DOHH2 (cell line): ENCODE measurements at regions not wholly inside any gene's neighbourhood (a gene's known extent, or its start where the extent isn't known, plus 50 kb on each side); places are given as distances from the start of the nearest gene placed in this dataset.

ENCODE experiments used
- H3F3A ChIP-seq: fragments of 200-600 bp; sonication (generic), shearing (Covaris generic); 2 replicates; pipeline ENCODE4 v1.6.0; 2016; ENCODE audit warnings: antibody characterized with exemption, mild to moderate bottlenecking; ENCODE audit not compliant: control insufficient read depth, insufficient read depth
- H3K27ac ChIP-seq: fragments of 200-600 bp; sonication (generic); 2 replicates; pipeline ENCODE4 v1.5.1; 2014; ENCODE audit warnings: low read depth, mild to moderate bottlenecking, low read length, moderate library complexity
- H3K27me3 ChIP-seq: fragments of 200-600 bp; sonication (generic); 2 replicates; pipeline ENCODE4 v1.6.1; 2014; ENCODE audit warnings: mild to moderate bottlenecking, low read length, mixed read lengths; ENCODE audit not compliant: control insufficient read depth
- H3K36me3 ChIP-seq: fragments of 200-600 bp; sonication (generic); 2 replicates; pipeline ENCODE4 v1.6.1; 2014; ENCODE audit warnings: mild to moderate bottlenecking, low read length, moderate library complexity, mixed read lengths; ENCODE audit not compliant: control insufficient read depth
- H3K4me1 ChIP-seq: fragments of 200-600 bp; sonication (generic); 2 replicates; pipeline ENCODE4 v1.6.1; 2014; ENCODE audit warnings: mild to moderate bottlenecking, low read length, mixed read lengths; ENCODE audit not compliant: control insufficient read depth
- H3K4me2 ChIP-seq: fragments of 200-600 bp; sonication (generic); 2 replicates; pipeline ENCODE4 v1.6.0; 2014; ENCODE audit warnings: mild to moderate bottlenecking, low read length, moderate library complexity
- H3K4me3 ChIP-seq: fragments of 200-600 bp; sonication (generic); 2 replicates; pipeline ENCODE4 v1.5.1; 2014; ENCODE audit warnings: mild to moderate bottlenecking, low read length, mixed read lengths
- H3K79me2 ChIP-seq: fragments of 200-600 bp; sonication (generic); 2 replicates; pipeline ENCODE4 v1.6.1; 2014; ENCODE audit warnings: mild to moderate bottlenecking, low read length, mixed read lengths; ENCODE audit not compliant: control insufficient read depth
- H3K9me2 ChIP-seq: fragments of 200-600 bp; sonication (generic); replicated peaks from 2 replicates; pipeline ENCODE4 v1.6.1; 2014; ENCODE audit warnings: mild to moderate bottlenecking, low read length, mixed read lengths; ENCODE audit not compliant: control insufficient read depth
- H3K9me3 ChIP-seq: fragments of 200-600 bp; sonication (generic); 2 replicates; pipeline ENCODE4 v1.6.1; 2014; ENCODE audit warnings: antibody characterized with exemption, low read length, mixed read lengths; ENCODE audit not compliant: control insufficient read depth, insufficient read depth
- H4K20me1 ChIP-seq: fragments of 200-600 bp; sonication (generic); 2 replicates; pipeline ENCODE4 v1.6.0; 2014; ENCODE audit warnings: low read depth, mild to moderate bottlenecking, antibody characterized with exemption, low read length, moderate library complexity; ENCODE audit not compliant: control insufficient read depth, insufficient read depth
- EZH2phosphoT487 ChIP-seq: fragments of 200-600 bp; sonication (generic); IDR thresholded peaks from 2 replicates; pipeline ENCODE4 v1.6.1; 2017; ENCODE audit warnings: borderline replicate concordance, mild to moderate bottlenecking, antibody characterized with exemption, low read length, moderate library complexity, mixed read lengths
- TF ChIP-seq, protein P1 (sequence below): fragments of 200-600 bp; sonication (generic); IDR thresholded peaks from one replicate; pipeline ENCODE4 v1.5.1; 2014; ENCODE audit warnings: antibody characterized with exemption, mild to moderate bottlenecking, low read depth, low read length; ENCODE audit not compliant: poor library complexity, severe bottlenecking

DNA sequence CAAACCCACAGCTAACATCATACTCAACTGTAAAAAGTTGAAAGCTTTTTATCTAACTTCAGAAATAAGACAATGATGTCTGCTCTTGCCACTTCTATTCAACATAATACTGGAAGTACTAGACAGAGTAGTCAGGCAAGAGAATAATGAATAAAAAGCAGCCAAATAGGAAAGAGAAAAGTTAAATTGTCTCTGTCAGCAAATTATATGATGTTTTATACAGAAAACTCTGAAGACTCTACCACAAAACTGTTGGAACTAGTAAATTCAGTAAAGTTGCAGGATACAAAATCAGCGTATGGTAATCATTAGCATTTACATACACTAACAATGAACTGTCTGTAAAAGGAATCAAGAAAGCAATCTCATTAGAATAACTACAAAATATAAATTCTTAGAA, 752.9 kb upstream of the CT83 start:
- Histone ChIP-seq H3F3A (no peaks in the 10 kb centered on the region), H3K79me2 (no peaks in the 10 kb centered on the region), H3K27me3 (no peaks in the 10 kb centered on the region), H3K9me2 (no peaks in the 10 kb centered on the region), H3K27ac (no peak overlapping the region), H3K9me3 (no peaks in the 10 kb centered on the region), H3K4me3 (no peak overlapping the region), H4K20me1 (no peaks in the 10 kb centered on the region), H3K4me2 (no peak overlapping the region), H3K4me1 (no peaks in the 10 kb centered on the region), H3K36me3 (no peaks in the 10 kb centered on the region)
- no peak for TF ChIP-seq EZH2phosphoT487
- TF ChIP-seq, protein P1, sequence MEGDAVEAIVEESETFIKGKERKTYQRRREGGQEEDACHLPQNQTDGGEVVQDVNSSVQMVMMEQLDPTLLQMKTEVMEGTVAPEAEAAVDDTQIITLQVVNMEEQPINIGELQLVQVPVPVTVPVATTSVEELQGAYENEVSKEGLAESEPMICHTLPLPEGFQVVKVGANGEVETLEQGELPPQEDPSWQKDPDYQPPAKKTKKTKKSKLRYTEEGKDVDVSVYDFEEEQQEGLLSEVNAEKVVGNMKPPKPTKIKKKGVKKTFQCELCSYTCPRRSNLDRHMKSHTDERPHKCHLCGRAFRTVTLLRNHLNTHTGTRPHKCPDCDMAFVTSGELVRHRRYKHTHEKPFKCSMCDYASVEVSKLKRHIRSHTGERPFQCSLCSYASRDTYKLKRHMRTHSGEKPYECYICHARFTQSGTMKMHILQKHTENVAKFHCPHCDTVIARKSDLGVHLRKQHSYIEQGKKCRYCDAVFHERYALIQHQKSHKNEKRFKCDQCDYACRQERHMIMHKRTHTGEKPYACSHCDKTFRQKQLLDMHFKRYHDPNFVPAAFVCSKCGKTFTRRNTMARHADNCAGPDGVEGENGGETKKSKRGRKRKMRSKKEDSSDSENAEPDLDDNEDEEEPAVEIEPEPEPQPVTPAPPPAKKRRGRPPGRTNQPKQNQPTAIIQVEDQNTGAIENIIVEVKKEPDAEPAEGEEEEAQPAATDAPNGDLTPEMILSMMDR, result no peak

DNA sequence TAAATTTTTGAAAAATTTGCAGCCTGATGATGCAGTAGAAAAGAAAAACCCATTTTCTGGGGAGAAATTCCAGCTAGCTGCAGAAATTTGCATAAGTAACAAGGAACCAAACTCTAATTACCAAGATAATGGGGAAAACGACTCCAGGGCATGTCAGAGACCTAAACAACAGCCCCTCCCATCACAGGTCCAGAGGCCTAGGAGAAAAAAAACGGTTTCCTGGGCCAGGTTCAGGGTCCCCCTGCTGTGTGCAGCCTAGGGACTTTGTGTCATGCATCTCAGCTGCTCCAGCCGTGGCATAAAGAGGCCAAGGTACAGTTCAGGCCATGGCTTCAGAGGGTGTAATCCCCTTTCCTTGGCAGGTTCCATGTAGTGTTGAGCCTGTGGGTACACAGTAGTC, 733.7 kb upstream of the CT83 start:
- Histone ChIP-seq H3K9me2 (no peaks in the 10 kb centered on the region), H4K20me1 (no peaks in the 10 kb centered on the region), H3K27ac (no peak overlapping the region), H3K4me2 (no peak overlapping the region), H3K4me3 (no peak overlapping the region), H3K9me3 (no peaks in the 10 kb centered on the region), H3K4me1 (no peaks in the 10 kb centered on the region), H3F3A (no peaks in the 10 kb centered on the region), H3K79me2 (no peaks in the 10 kb centered on the region), H3K27me3 (no peaks in the 10 kb centered on the region), H3K36me3 (no peaks in the 10 kb centered on the region)
- TF ChIP-seq EZH2phosphoT487, result no peak
- TF ChIP-seq, protein P1, result no peak

DNA sequence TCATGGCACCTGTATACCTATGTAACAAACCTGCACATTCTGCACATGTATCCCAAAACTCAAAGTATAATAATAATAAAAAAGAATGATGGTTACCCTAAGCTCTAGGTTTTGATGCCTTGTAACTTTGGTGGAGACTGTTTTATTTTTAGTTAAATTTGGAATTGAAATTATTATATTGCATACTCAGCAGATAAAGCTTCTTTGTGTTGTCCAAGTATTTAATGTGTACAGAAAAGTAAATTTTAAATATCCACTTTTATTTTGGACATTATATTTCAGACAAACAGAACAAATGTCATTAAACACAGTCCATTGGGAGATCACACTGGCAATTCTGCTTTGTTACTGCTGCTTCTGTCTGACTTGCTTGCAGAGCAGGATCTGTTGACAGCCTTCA, 684.5 kb upstream of the CT83 start:
- H3K36me3 ChIP-seq, result no peaks in the 10 kb centered on the region
- TF ChIP-seq, protein P1, result no peak
- TF ChIP-seq EZH2phosphoT487, result no peak
- H3K4me3 ChIP-seq, result no peak overlapping the region
- no peak overlapping the region for H3K27ac ChIP-seq
- H3K27me3 ChIP-seq, result no peaks in the 10 kb centered on the region
- H3K79me2 ChIP-seq, result no peaks in the 10 kb centered on the region
- H3F3A ChIP-seq, result no peaks in the 10 kb centered on the region
- no peak overlapping the region for H3K4me2 ChIP-seq
- H3K9me3 ChIP-seq, result no peaks in the 10 kb centered on the region
- no peaks in the 10 kb centered on the region for H3K4me1 ChIP-seq
- H4K20me1 ChIP-seq, result no peaks in the 10 kb centered on the region
- H3K9me2 ChIP-seq, result no peaks in the 10 kb centered on the region

GRCh38 chrX:117138070-117138469, 675.3 kb upstream of the CT83 start:
- Histone ChIP-seq H3K27ac (no peak overlapping the region), H3K36me3 (no peaks in the 10 kb centered on the region), H3K4me3 (no peak overlapping the region), H3K4me2 (no peak overlapping the region), H3K9me3 (no peaks in the 10 kb centered on the region), H3K79me2 (no peaks in the 10 kb centered on the region), H3K9me2 (no peaks in the 10 kb centered on the region), H3F3A (no peaks in the 10 kb centered on the region), H3K4me1 (no peaks in the 10 kb centered on the region), H4K20me1 (no peaks in the 10 kb centered on the region), H3K27me3 (no peaks in the 10 kb centered on the region)
- no peak for TF ChIP-seq EZH2phosphoT487
- TF ChIP-seq, protein P1, result no peak
